ENCODE measurements at regions not wholly inside any gene's neighbourhood (a gene's known extent, or its start where the extent isn't known, plus 50 kb on each side); places are given as distances from the start of the nearest gene placed in this dataset.

DNA sequence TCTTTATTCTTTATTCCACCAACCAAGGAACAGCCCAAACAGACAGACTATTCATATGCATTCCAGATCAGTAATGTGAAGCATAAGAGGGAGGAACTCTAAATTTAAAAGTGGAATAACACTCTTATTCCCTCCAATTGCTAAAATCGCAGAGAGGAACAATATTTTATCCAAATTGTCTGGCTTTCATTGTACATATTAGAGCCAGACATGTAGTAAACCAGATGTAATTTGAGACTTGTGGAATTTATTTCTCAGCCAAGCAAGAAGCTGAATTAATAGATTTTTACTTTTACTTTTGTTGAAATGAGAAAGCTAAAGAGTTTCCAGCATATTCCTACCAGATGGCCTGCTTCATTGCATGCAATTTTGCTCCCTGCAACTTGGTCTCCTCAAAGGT, 674.6 kb upstream of the SLIT2 start:
- TF ChIP-seq POLR2AphosphoS5 (IDR thresholded peaks at IDR 0.05; ENCODE audit: low read depth, low read length) (no peak), FOXP2 (optimal IDR thresholded peaks at IDR 0.05; ENCODE audit: borderline replicate concordance, extremely low read depth, extremely low read length, insufficient read depth) (no peak), TAF1 (IDR thresholded peaks at IDR 0.05; ENCODE audit: borderline replicate concordance, insufficient read depth, low read length) (no peak)
- TF ChIP-seq, protein P1, sequence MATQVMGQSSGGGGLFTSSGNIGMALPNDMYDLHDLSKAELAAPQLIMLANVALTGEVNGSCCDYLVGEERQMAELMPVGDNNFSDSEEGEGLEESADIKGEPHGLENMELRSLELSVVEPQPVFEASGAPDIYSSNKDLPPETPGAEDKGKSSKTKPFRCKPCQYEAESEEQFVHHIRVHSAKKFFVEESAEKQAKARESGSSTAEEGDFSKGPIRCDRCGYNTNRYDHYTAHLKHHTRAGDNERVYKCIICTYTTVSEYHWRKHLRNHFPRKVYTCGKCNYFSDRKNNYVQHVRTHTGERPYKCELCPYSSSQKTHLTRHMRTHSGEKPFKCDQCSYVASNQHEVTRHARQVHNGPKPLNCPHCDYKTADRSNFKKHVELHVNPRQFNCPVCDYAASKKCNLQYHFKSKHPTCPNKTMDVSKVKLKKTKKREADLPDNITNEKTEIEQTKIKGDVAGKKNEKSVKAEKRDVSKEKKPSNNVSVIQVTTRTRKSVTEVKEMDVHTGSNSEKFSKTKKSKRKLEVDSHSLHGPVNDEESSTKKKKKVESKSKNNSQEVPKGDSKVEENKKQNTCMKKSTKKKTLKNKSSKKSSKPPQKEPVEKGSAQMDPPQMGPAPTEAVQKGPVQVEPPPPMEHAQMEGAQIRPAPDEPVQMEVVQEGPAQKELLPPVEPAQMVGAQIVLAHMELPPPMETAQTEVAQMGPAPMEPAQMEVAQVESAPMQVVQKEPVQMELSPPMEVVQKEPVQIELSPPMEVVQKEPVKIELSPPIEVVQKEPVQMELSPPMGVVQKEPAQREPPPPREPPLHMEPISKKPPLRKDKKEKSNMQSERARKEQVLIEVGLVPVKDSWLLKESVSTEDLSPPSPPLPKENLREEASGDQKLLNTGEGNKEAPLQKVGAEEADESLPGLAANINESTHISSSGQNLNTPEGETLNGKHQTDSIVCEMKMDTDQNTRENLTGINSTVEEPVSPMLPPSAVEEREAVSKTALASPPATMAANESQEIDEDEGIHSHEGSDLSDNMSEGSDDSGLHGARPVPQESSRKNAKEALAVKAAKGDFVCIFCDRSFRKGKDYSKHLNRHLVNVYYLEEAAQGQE (IDR thresholded peaks at IDR 0.05; ENCODE audit: insufficient read depth in 1 of 2, low read depth in 2 of 2, low read length in 2 of 2): no peak

Data from PFSK-1 (cell line).